ENCODE measurements at regions not wholly inside any gene's neighbourhood (a gene's known extent, or its start where the extent isn't known, plus 50 kb on each side); places are given as distances from the start of the nearest gene placed in this dataset.
"Not testable (repeated sequence)": the region's sequence is repeated elsewhere in the genome, so short reads cannot be mapped to it uniquely, and the experiment has no call there.

GRCh38 chr12:28023156-28023887 is 50.8 kb upstream of the PTHLH start:
- intact Hi-C loops (cut with DNase I) = no loop called here
- ATAC-seq (ENCODE audit: poor library complexity) (no peak), DNase-seq (no peak)

- intact Hi-C loops (cut with DNase I) = no loop called here
- ATAC-seq (ENCODE audit: poor library complexity) (no peak), DNase-seq (no peak)
These were observed 51.9 kb upstream of the PTHLH start for GRCh38 chr12:28024231-28024995.

- no peak for DNase-seq
- intact Hi-C loops (cut with DNase I) = no loop called here
- no peak for ATAC-seq (ENCODE audit: poor library complexity)
These were observed 53.4 kb upstream of the PTHLH start for GRCh38 chr12:28025821-28026505.

GRCh38 chr12:28026701-28027100 is 54.2 kb upstream of the PTHLH start:
- DNase-seq = no peak
- ATAC-seq (ENCODE audit: poor library complexity) = no peak
- intact Hi-C loops (cut with DNase I) = no loop called here

DNA sequence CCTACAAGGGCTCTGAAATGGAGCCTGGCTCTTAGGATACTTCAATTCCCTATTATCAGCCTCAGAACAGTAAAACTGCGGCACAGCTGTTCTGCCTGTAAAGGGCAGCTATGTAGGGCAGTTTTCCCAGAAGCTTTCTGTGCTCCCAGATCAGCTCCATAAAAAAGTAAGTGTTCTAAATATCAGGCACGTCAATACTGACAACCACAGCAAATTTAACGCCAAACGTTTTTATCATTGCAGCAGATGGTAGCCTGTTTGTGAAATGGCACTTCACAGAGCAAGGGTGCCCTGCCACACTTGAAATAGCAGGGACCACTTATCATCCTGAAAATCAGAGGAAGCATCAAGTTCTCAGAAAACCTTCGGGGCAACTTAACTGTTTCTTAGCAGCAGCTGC is 54.8 kb upstream of the PTHLH start:
- intact Hi-C loops (cut with DNase I) = no loop called here
- no peak for DNase-seq
- ATAC-seq (ENCODE audit: poor library complexity) = no peak

GRCh38 chr12:28027947-28028724 is 55.6 kb upstream of the PTHLH start:
- DNase-seq (no peak), ATAC-seq (ENCODE audit: poor library complexity) (no peak)
- intact Hi-C loops (cut with DNase I) = no loop called here

GRCh38 chr12:28032811-28033537 is 60.4 kb upstream of the PTHLH start:
- DNase-seq (no peak), ATAC-seq (ENCODE audit: poor library complexity) (no peak)
- intact Hi-C loops (cut with DNase I) = no loop called here

DNA sequence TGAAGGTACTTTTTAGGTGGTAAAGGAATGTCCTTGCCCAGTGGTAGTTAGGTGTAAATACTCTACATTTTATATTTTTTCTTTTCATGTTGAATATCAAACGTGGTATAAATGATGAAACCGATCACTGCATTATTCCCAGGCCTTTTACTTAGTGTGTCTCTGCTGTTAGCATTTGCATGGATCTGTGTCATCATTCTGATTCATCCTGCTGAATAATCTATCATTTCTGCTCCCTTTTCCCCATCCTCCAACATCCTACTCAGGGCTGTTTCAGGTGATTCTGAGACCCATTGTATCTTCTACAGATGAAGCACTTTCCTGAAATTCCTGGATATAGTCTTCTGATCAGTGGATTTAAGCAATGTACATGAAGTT is 61.0 kb upstream of the PTHLH start:
- DNase-seq = no peak
- intact Hi-C loops (cut with DNase I) = no loop called here

GRCh38 chr12:28034271-28034670 is 61.7 kb upstream of the PTHLH start:
- no peak for DNase-seq
- no peak for ATAC-seq (ENCODE audit: poor library complexity)
- intact Hi-C loops (cut with DNase I) = no loop called here

More for the DNA sequence above, 61.0 kb upstream of the PTHLH start:
- no peak for ATAC-seq (ENCODE audit: poor library complexity)

- ATAC-seq (ENCODE audit: poor library complexity) (no peak), DNase-seq (no peak)
- intact Hi-C loops (cut with DNase I) = no loop called here
These were observed 63.0 kb upstream of the PTHLH start for GRCh38 chr12:28035500-28035899.

GRCh38 chr12:28036940-28037339 is 64.4 kb upstream of the PTHLH start:
- ATAC-seq (ENCODE audit: poor library complexity) = no peak
- intact Hi-C loops (cut with DNase I) = no loop called here
- DNase-seq = no peak

DNA sequence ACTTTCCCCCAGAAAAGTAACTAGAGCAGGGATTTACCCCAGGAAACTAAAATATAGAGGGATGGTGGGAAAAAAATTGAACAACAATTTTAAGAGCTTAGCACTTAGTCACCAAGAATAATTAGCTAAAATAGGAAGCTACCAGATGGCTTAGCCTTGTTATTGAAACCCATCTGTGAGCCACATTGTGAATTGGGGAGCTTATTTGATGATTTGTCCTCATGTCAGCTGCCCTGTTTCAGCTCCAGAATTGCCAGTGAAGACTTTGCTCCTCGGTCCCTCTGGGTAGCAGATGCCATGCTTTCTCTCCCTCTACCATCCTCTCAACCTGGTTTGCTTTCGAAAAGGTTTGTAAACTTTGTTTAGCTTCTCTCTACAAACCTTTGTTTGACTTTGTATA is 67.7 kb upstream of the PTHLH start:
- intact Hi-C loops (cut with DNase I) = no loop called here
- DNase-seq (no peak), ATAC-seq (ENCODE audit: poor library complexity) (no peak)

GRCh38 chr12:28046600-28046999 is 74.1 kb upstream of the PTHLH start:
- intact Hi-C loops (cut with DNase I); ATAC-seq (ENCODE audit: poor library complexity); DNase-seq: not testable (repeated sequence)

- ATAC-seq (ENCODE audit: poor library complexity) (no peak), DNase-seq (no peak)
- intact Hi-C loops (cut with DNase I) = no loop called here
These were observed 78.1 kb upstream of the PTHLH start for GRCh38 chr12:28050606-28051005.

GRCh38 chr12:28051516-28052354 is 79.2 kb upstream of the PTHLH start:
- intact Hi-C loops (cut with DNase I) = no loop called here
- ATAC-seq (ENCODE audit: poor library complexity) = peak; percentile 68
- no peak for DNase-seq

GRCh38 chr12:28053564-28053963 is 81.0 kb upstream of the PTHLH start:
- intact Hi-C loops (cut with DNase I) = no loop called here
- no peak for DNase-seq
- ATAC-seq (ENCODE audit: poor library complexity) = no peak

- DNase-seq = no peak
- no peak for ATAC-seq (ENCODE audit: poor library complexity)
- intact Hi-C loops (cut with DNase I) = no loop called here
These were observed 82.0 kb upstream of the PTHLH start for GRCh38 chr12:28054583-28054982.

Measured in Right ventricle myocardium superior (tissue), 1 donor.